Suprapubic skin (tissue), 3 donors: ENCODE measurements at regions not wholly inside any gene's neighbourhood (a gene's known extent, or its start where the extent isn't known, plus 50 kb on each side); places are given as distances from the start of the nearest gene placed in this dataset.

Source experiments
- EP300 ChIP-seq: sonication (generic); formaldehyde crosslinking; IDR thresholded peaks from one replicate; pipeline ENCODE4 v1.6.1; 2017; ENCODE audit warnings: antibody characterized with exemption
- POLR2A ChIP-seq, 2 donors: fragments of 450-650 bp; IDR thresholded peaks; one replicate each; pipeline ENCODE4 v1.6.1; 2017; ENCODE audit warnings: antibody characterized with exemption in 2 of 2, mild to moderate bottlenecking in 2 of 2, moderate library complexity in 2 of 2
- TF ChIP-seq, protein P1 (sequence below), 2 donors: fragments of 200-600 bp in 1 of 2; fragments of 450-650 bp in 1 of 2; sonication (generic) in 1 of 2; IDR thresholded peaks; one replicate each; pipeline ENCODE4 v1.5.1; 2016 to 2019; ENCODE audit warnings: antibody characterized with exemption in 2 of 2, mild to moderate bottlenecking in 1 of 2, moderate library complexity in 1 of 2

GRCh38 chr6:105771313-105771970, 314.7 kb upstream of the PRDM1 start:
- no peak for TF ChIP-seq EP300
- no peak for TF ChIP-seq POLR2A (IDR thresholded peaks at IDR 0.05)
- TF ChIP-seq, protein P1, sequence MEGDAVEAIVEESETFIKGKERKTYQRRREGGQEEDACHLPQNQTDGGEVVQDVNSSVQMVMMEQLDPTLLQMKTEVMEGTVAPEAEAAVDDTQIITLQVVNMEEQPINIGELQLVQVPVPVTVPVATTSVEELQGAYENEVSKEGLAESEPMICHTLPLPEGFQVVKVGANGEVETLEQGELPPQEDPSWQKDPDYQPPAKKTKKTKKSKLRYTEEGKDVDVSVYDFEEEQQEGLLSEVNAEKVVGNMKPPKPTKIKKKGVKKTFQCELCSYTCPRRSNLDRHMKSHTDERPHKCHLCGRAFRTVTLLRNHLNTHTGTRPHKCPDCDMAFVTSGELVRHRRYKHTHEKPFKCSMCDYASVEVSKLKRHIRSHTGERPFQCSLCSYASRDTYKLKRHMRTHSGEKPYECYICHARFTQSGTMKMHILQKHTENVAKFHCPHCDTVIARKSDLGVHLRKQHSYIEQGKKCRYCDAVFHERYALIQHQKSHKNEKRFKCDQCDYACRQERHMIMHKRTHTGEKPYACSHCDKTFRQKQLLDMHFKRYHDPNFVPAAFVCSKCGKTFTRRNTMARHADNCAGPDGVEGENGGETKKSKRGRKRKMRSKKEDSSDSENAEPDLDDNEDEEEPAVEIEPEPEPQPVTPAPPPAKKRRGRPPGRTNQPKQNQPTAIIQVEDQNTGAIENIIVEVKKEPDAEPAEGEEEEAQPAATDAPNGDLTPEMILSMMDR (IDR thresholded peaks at IDR 0.05) = no peak
